Prostate gland (tissue), 2 donors: ENCODE measurements at regions not wholly inside any gene's neighbourhood (a gene's known extent, or its start where the extent isn't known, plus 50 kb on each side); places are given as distances from the start of the nearest gene placed in this dataset.

Source experiments
- DNase-seq: peaks from one replicate; pipeline ENCODE4 v3.0.0-alpha.2; 2019; ENCODE audit warnings: low spot score
- H3K27ac ChIP-seq, 2 donors: fragments of 200-600 bp; sonication (generic); 2 replicates each; pipeline ENCODE4 v1.5.1; 2017 to 2019
- H3K27me3 ChIP-seq: fragments of 200-600 bp; sonication (generic); replicated peaks from 2 replicates; pipeline ENCODE4 v1.5.1; 2019; ENCODE audit not compliant: insufficient read depth
- H3K36me3 ChIP-seq, 2 donors: fragments of 200-600 bp; sonication (generic); 1 replicate in 1 of 2; 2 replicates in 1 of 2; pipeline versions ENCODE4 v1.5.1 to v1.8.1; 2017 to 2019
- H3K4me1 ChIP-seq: fragments of 200-600 bp; sonication (generic); replicated peaks from 2 replicates; pipeline ENCODE4 v1.5.1; 2019
- H3K4me3 ChIP-seq, 2 donors: fragments of 200-600 bp; sonication (generic); 2 replicates each; pipeline ENCODE4 v1.5.1; 2017 to 2019
- H3K9me3 ChIP-seq: fragments of 200-600 bp; sonication (generic); 2 replicates; pipeline ENCODE4 v1.5.1; 2017
- CTCF ChIP-seq, 4 experiments: fragments of 200-600 bp in 2 of 4; fragments of 450-650 bp in 2 of 4; sonication (generic) in 2 of 4; IDR thresholded peaks; 1 replicate in 3 of 4; 2 replicates in 1 of 4; pipeline ENCODE4 v1.5.1; 2016 to 2019; ENCODE audit warnings: antibody characterized with exemption in 4 of 4, mild to moderate bottlenecking in 2 of 4, moderate library complexity in 2 of 4
- POLR2A ChIP-seq: fragments of 450-650 bp; IDR thresholded peaks from one replicate; pipeline ENCODE4 v1.6.1; 2016; ENCODE audit warnings: antibody characterized with exemption, mild to moderate bottlenecking
- POLR2AphosphoS5 ChIP-seq: sonication (generic); formaldehyde crosslinking; IDR thresholded peaks from one replicate; pipeline ENCODE4 v1.6.1; 2017; ENCODE audit warnings: antibody characterized with exemption
- WGBS: methylation state at CpG from one replicate; pipeline ENCODE4 v1.1.5; 2018; 5-methylcytosine and 5-hydroxymethylcytosine counted together
- intact Hi-C: fragments of 100-400 bp; cut with DNase I; formaldehyde crosslinking; loops from one replicate; pipeline ENCODE4 v1.14.2; 2022

- Histone ChIP-seq H3K4me3 (no peak overlapping the region), H3K36me3 (no peaks in the 10 kb centered on the region), H3K27me3 (no peaks in the 10 kb centered on the region), H3K9me3 (no peaks in the 10 kb centered on the region), H3K4me1 (no peaks in the 10 kb centered on the region), H3K27ac (no peak overlapping the region)
- DNase-seq: peak; percentile 58
- intact Hi-C loops: no loop called here
- no peak for TF ChIP-seq POLR2A
- peak in 3 of 4 experiments; percentile 28 to 37 (median 30) for TF ChIP-seq CTCF (IDR thresholded peaks at IDR 0.05)
- TF ChIP-seq POLR2AphosphoS5: peak; percentile 50
- WGBS: 71% methylated on average over 5 of the region's 5 CpGs
Measured at GRCh38 chr2:207458582-207458981, 71.2 kb upstream of the CREB1 start.

DNA sequence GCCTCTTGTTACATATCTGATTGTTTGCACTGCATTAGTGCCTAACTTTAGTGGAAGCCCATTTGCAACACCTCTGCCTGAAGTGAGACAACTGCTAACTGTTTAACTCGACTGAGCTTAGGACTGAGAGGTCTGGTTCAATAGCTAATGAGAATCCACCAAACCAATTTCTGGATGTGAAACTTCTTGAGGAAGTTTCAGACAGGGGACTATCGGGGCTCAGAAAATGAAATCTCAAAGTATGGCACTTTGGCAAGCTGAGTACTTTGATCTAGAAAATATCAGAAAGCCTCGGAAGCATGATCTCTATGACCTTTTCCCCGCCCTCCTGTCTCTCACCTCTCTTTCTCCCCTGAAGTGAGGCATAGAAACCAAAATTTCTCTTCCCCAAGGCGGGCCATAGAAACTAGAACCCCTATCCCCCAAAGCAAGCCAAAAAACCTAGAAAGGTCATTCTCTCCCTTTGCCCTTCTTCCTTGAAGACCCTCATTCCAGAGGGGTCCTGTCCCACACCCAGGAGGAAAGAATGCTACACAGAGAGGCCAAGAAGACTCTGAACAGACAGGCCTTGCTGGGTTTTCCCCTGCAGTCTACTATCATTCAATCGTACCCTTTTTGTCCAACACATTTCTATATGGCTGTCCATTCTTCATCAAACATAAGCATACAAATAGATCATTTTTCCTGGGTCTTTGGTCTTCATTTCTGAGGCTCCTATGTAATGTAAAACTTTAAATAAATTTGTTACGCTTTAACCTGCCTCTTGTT is 69.6 kb upstream of the CREB1 start:
- WGBS: 72% methylated on average over 7 of the region's 7 CpGs
- Histone ChIP-seq H3K36me3 (no peaks in the 10 kb centered on the region), H3K27ac (no peak overlapping the region), H3K27me3 (no peaks in the 10 kb centered on the region), H3K4me1 (no peaks in the 10 kb centered on the region), H3K4me3 (no peak overlapping the region), H3K9me3 (no peaks in the 10 kb centered on the region)
- no peak for DNase-seq
- TF ChIP-seq POLR2A (no peak), POLR2AphosphoS5 (no peak), CTCF (IDR thresholded peaks at IDR 0.05) (no peak)
- intact Hi-C loops: no loop called here

DNA sequence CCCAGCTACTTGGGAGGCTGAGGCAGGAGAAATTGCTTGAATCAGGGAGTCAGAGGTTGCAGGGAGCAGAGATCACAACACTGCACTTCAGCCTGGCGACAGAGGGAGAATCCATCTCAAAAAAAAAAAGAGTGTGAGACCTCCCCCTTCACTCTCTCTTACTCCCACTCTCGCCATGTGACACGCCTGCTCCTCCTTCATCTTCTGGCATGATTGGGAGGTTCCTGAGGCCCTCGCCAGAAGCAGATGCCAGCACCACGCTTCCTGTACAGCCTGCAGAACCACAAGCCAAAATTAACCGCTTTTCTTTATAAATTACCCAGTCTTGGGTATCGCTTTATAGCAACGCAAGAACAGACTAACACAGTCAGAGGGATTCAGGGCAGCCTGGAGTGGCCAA is 66.3 kb upstream of the CREB1 start:
- DNase-seq: no peak
- Histone ChIP-seq H3K36me3 (no peaks in the 10 kb centered on the region), H3K4me3 (no peak overlapping the region), H3K27me3 (no peaks in the 10 kb centered on the region), H3K27ac (no peak overlapping the region), H3K4me1 (no peaks in the 10 kb centered on the region), H3K9me3 (no peaks in the 10 kb centered on the region)
- no peak for TF ChIP-seq POLR2A
- TF ChIP-seq POLR2AphosphoS5: no peak
- no peak for TF ChIP-seq CTCF (IDR thresholded peaks at IDR 0.05)
- 91% methylated on average over 8 of the region's 8 CpGs for WGBS
- intact Hi-C loops: no loop called here

GRCh38 chr2:207464007-207464406 is 65.8 kb upstream of the CREB1 start:
- Histone ChIP-seq H3K36me3 (no peaks in the 10 kb centered on the region), H3K9me3 (no peaks in the 10 kb centered on the region), H3K27me3 (no peaks in the 10 kb centered on the region), H3K27ac (no peak overlapping the region), H3K4me3 (no peak overlapping the region), H3K4me1 (no peaks in the 10 kb centered on the region)
- WGBS: 95% methylated on average over 10 of the region's 10 CpGs
- no peak for TF ChIP-seq POLR2A
- no peak for TF ChIP-seq POLR2AphosphoS5
- TF ChIP-seq CTCF (IDR thresholded peaks at IDR 0.05): no peak
- intact Hi-C loops: no loop called here
- no peak for DNase-seq

DNA sequence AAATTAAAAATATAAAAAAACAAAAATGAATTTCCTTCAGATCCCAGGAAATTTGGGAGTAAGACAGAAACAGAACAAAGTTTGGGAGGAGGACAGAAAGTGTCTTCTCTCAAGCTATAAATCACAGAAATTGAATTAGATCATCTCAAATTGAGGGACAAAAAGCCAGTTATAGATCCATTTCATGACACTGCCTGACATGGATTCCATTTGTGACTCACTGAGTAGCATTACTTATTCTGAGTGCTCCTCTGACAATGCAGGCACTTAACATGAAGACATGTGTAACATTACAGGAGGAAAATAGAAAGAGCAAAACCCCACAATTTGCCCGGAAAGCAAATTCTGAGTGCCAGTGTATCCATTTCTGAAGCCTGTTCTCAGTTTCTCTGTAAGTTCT is 63.9 kb upstream of the CREB1 start:
- no peak for DNase-seq
- no peak overlapping the region for H3K4me3 ChIP-seq
- no peaks in the 10 kb centered on the region for H3K4me1 ChIP-seq
- TF ChIP-seq CTCF (IDR thresholded peaks at IDR 0.05) (no peak), POLR2A (no peak), POLR2AphosphoS5 (no peak)
- intact Hi-C loops: no loop called here
- no peaks in the 10 kb centered on the region for H3K9me3 ChIP-seq
- no peak overlapping the region for H3K27ac ChIP-seq
- no peaks in the 10 kb centered on the region for H3K36me3 ChIP-seq
- 96% methylated on average over 1 of the region's 1 CpG for WGBS
- no peaks in the 10 kb centered on the region for H3K27me3 ChIP-seq
